ENCODE measurements at regions not wholly inside any gene's neighbourhood (a gene's known extent, or its start where the extent isn't known, plus 50 kb on each side); places are given as distances from the start of the nearest gene placed in this dataset.

DNA sequence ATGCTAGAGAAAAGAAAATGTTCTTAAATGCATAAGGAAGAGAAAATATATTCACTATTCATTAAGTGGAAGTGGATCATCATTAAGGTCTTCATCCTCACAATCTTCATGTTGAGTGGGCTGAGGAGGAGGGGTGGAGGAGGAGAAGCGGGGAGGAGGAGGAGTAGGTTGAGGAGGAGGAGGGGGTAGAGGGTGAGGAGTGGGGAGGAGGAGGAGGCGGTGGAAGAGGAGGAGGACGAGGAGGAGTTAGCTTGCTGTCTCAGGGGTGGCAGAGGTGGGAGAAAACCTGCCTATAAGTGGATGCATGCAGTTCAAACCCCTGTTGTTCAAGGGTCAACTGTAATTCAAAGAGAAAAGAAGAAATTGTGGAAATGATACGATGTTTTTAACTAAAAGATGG lies 71.6 kb downstream of the MYEOV start:
- Histone ChIP-seq H3K4me2 (ENCODE audit: low read length) (no peak overlapping the region), H3F3A (ENCODE audit: low read length, unreplicated experiment) (no peaks in the 10 kb centered on the region), H3K9ac (ENCODE audit: low read length) (no peak overlapping the region), H3K4me3 (ENCODE audit: low read length) (no peak overlapping the region), H3K27me3 (ENCODE audit: low read length) (no peaks in the 10 kb centered on the region), H3K9me3 (ENCODE audit: low read length) (no peaks in the 10 kb centered on the region), H3K9me2 (replicated peaks; ENCODE audit: low read length) (no peaks in the 10 kb centered on the region), H4K20me1 (ENCODE audit: low read length) (no peaks in the 10 kb centered on the region), H3K36me3 (ENCODE audit: low read depth, low read length) (no peaks in the 10 kb centered on the region), H2AFZ (ENCODE audit: low read length) (no peak overlapping the region), H3K4me1 (ENCODE audit: insufficient read depth, low read length) (peaks cover 36% of the 10 kb centered on the region), H3K27ac (ENCODE audit: low read length) (no peak overlapping the region), H3K79me2 (ENCODE audit: low read length) (no peaks in the 10 kb centered on the region)
- ATAC-seq = no peak
- no peak for TF ChIP-seq EZH2phosphoT487 (IDR thresholded peaks at IDR 0.05; ENCODE audit: borderline replicate concordance, low read length)
- TF ChIP-seq, protein P1, sequence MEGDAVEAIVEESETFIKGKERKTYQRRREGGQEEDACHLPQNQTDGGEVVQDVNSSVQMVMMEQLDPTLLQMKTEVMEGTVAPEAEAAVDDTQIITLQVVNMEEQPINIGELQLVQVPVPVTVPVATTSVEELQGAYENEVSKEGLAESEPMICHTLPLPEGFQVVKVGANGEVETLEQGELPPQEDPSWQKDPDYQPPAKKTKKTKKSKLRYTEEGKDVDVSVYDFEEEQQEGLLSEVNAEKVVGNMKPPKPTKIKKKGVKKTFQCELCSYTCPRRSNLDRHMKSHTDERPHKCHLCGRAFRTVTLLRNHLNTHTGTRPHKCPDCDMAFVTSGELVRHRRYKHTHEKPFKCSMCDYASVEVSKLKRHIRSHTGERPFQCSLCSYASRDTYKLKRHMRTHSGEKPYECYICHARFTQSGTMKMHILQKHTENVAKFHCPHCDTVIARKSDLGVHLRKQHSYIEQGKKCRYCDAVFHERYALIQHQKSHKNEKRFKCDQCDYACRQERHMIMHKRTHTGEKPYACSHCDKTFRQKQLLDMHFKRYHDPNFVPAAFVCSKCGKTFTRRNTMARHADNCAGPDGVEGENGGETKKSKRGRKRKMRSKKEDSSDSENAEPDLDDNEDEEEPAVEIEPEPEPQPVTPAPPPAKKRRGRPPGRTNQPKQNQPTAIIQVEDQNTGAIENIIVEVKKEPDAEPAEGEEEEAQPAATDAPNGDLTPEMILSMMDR (conservative IDR thresholded peaks at IDR 0.05; ENCODE audit: low read depth, low read length) = no peak
- TF ChIP-seq EZH2 (IDR thresholded peaks at IDR 0.05; ENCODE audit: low read length, unreplicated experiment) = no peak
- DNase-seq = no peak
- intact Hi-C loops (cut with micrococcal nuclease) = loop anchor here (5.0 kb wide), 3 partner anchors 63 to 272 kb away; no protein-coding TSS in a partner anchor
- BruUV-seq (replicated peaks) = no TSS peak
- POLR2A ChIA-PET (ENCODE audit: unreplicated experiment) = no interaction called here
- CTCF ChIA-PET = interaction anchor here (0.6 kb wide), 2 partner anchors 12 to 137 kb away, joined by 3 to 4 read pairs; no protein-coding TSS in a partner anchor

DNA sequence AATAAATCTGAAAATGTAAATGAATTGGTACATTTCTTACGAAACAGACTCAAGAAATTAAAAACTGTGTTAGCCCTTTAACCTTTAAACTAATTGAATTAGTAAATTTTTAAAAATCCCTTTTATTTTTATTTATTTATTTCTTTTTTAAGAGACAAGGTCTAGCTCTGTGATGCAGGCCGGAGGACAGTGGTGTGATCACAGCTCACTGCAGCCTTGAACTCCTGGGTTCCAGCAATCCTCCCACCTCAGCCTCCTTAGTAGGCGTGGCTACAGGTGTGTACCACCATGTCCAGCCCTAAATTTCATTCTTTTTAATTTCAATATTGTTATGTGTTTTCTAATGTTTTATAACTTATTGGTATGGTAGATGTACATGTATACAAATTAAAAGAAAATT lies 72.6 kb downstream of the MYEOV start:
- DNase-seq = no peak
- H4K20me1 ChIP-seq (ENCODE audit: low read length) = no peaks in the 10 kb centered on the region
- no TSS peak for BruUV-seq (replicated peaks)
- no peaks in the 10 kb centered on the region for H3K9me3 ChIP-seq (ENCODE audit: low read length)
- ChIA-PET POLR2A (ENCODE audit: unreplicated experiment) (interaction anchor here (0.6 to 0.7 kb wide), 2 partner anchors 251 to 670 kb away, joined by 6 read pairs; no protein-coding TSS in a partner anchor), CTCF (no interaction called here)
- peaks cover 5% of the 10 kb centered on the region; the same call in 1 of the 2 replicates for H3K36me3 ChIP-seq (ENCODE audit: low read depth, low read length)
- H3K9me2 ChIP-seq (replicated peaks; ENCODE audit: low read length) = no peaks in the 10 kb centered on the region
- peaks cover 36% of the 10 kb centered on the region for H3K4me1 ChIP-seq (ENCODE audit: insufficient read depth, low read length)
- H3K4me2 ChIP-seq (ENCODE audit: low read length) = no peak overlapping the region
- H2AFZ ChIP-seq (ENCODE audit: low read length) = no peak overlapping the region
- no peak overlapping the region for H3K4me3 ChIP-seq (ENCODE audit: low read length)
- H3K9ac ChIP-seq (ENCODE audit: low read length) = no peak overlapping the region
- H3K27ac ChIP-seq (ENCODE audit: low read length) = no peak overlapping the region
- ATAC-seq = no peak
- H3K27me3 ChIP-seq (ENCODE audit: low read length) = no peaks in the 10 kb centered on the region
- TF ChIP-seq EZH2phosphoT487 (IDR thresholded peaks at IDR 0.05; ENCODE audit: borderline replicate concordance, low read length) (no peak), EZH2 (IDR thresholded peaks at IDR 0.05; ENCODE audit: low read length, unreplicated experiment) (no peak)
- TF ChIP-seq, protein P1 (conservative IDR thresholded peaks at IDR 0.05; ENCODE audit: low read depth, low read length) = no peak
- intact Hi-C loops (cut with micrococcal nuclease) = loop anchor here (5.0 kb wide), 3 partner anchors 64 to 271 kb away; no protein-coding TSS in a partner anchor
- H3K79me2 ChIP-seq (ENCODE audit: low read length) = no peaks in the 10 kb centered on the region
- H3F3A ChIP-seq (ENCODE audit: low read length, unreplicated experiment) = no peaks in the 10 kb centered on the region

DNA sequence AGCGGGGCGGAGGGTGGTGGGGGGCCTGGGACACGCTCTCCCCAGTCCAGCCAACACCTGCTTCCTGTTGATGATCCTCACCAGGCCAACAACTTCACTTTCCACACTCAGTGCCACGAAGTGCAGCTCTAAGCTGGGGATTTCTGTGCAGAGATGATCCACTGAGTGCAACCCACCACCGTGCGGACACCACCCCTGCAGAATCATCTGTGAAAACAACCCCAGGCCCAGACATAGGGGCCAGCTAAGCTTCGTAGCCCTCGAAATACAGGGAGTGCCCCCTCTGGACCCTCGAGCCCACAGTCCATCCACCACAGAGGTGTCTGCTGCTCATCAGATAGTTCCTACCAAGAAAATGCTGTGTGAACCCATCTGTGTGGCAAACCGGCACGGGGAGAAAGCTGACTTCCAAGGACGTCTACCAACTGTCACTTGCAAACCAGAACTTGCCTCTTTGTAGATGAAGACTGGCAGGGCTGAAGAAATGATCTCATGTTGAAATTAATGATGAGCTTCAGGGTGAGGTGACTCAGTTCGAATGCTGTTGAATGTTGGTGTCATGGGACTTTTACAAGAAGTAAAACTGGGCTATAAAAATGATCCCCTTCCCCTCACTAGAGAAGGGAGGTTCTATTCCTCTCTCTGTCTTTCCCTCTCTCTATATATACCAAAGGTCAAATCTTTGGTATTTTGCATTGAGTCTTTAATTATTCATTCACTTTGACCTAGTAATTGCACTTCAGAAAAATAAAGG lies 73.4 kb downstream of the MYEOV start:
- H3K9me2 ChIP-seq (replicated peaks; ENCODE audit: low read length) = no peaks in the 10 kb centered on the region
- peak; percentile 77 for DNase-seq
- POLR2A ChIA-PET (ENCODE audit: unreplicated experiment) = interaction anchor here (0.7 kb wide), 2 partner anchors 67 to 266 kb away, joined by 4 to 6 read pairs; no protein-coding TSS in a partner anchor
- CTCF ChIA-PET = no interaction called here
- TSS peak; percentile 87 for BruUV-seq (replicated peaks)
- no peaks in the 10 kb centered on the region for H3K27me3 ChIP-seq (ENCODE audit: low read length)
- no peak overlapping the region; the same call in 1 of the 2 replicates for H3K4me3 ChIP-seq (ENCODE audit: low read length)
- H3F3A ChIP-seq (ENCODE audit: low read length, unreplicated experiment) = no peaks in the 10 kb centered on the region
- TF ChIP-seq EZH2phosphoT487 (IDR thresholded peaks at IDR 0.05; ENCODE audit: borderline replicate concordance, low read length) = no peak
- TF ChIP-seq, protein P1 (conservative IDR thresholded peaks at IDR 0.05; ENCODE audit: low read depth, low read length) = no peak
- TF ChIP-seq EZH2 (IDR thresholded peaks at IDR 0.05; ENCODE audit: low read length, unreplicated experiment) = no peak
- peak overlapping the region; percentile 73 for H3K4me2 ChIP-seq (ENCODE audit: low read length)
- H3K4me1 ChIP-seq (ENCODE audit: insufficient read depth, low read length) = peaks cover 36% of the 10 kb centered on the region
- peak overlapping the region; percentile 78 for H3K9ac ChIP-seq (ENCODE audit: low read length)
- ATAC-seq = peak; percentile 73
- H3K79me2 ChIP-seq (ENCODE audit: low read length) = no peaks in the 10 kb centered on the region
- intact Hi-C loops (cut with micrococcal nuclease) = loop anchor here (5.0 kb wide), 3 partner anchors 65 to 270 kb away; no protein-coding TSS in a partner anchor
- peak overlapping the region; percentile 88 for H3K27ac ChIP-seq (ENCODE audit: low read length)
- H2AFZ ChIP-seq (ENCODE audit: low read length) = no peak overlapping the region
- H3K9me3 ChIP-seq (ENCODE audit: low read length) = no peaks in the 10 kb centered on the region
- H3K36me3 ChIP-seq (ENCODE audit: low read depth, low read length) = peaks cover 5% of the 10 kb centered on the region; the same call in 1 of the 2 replicates
- H4K20me1 ChIP-seq (ENCODE audit: low read length) = no peaks in the 10 kb centered on the region
